ENCODE measurements at regions not wholly inside any gene's neighbourhood (a gene's known extent, or its start where the extent isn't known, plus 50 kb on each side); places are given as distances from the start of the nearest gene placed in this dataset.

DNA sequence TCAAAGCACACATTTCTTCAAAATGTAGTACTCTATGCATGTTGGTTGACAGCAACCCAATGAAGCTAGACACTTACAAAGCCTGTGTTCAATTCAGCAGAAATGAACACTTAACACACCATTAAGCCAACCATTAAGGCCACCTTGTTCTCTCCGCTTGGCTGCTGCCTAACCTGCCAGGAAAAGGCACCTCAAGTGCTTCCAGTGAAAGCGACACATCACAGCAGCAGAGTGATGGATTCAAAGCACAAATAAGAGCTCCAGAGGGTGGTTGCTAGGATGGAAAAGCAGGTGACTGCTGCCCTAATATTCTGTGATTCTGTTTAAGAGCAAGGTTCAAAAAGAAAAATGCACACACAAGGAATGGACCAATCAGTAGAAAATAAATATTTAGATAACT is 81.5 kb upstream of the GNAI1 start:
- TF ChIP-seq, protein P1, sequence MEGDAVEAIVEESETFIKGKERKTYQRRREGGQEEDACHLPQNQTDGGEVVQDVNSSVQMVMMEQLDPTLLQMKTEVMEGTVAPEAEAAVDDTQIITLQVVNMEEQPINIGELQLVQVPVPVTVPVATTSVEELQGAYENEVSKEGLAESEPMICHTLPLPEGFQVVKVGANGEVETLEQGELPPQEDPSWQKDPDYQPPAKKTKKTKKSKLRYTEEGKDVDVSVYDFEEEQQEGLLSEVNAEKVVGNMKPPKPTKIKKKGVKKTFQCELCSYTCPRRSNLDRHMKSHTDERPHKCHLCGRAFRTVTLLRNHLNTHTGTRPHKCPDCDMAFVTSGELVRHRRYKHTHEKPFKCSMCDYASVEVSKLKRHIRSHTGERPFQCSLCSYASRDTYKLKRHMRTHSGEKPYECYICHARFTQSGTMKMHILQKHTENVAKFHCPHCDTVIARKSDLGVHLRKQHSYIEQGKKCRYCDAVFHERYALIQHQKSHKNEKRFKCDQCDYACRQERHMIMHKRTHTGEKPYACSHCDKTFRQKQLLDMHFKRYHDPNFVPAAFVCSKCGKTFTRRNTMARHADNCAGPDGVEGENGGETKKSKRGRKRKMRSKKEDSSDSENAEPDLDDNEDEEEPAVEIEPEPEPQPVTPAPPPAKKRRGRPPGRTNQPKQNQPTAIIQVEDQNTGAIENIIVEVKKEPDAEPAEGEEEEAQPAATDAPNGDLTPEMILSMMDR (IDR thresholded peaks at IDR 0.05; ENCODE audit: poor library complexity), result no peak
- no peak for TF ChIP-seq EZH2 (IDR thresholded peaks at IDR 0.05; ENCODE audit: borderline replicate concordance)
- no peak for TF ChIP-seq EZH2phosphoT487 (IDR thresholded peaks at IDR 0.05; ENCODE audit: low read depth, severe bottlenecking, unreplicated experiment)

All from hepatocyte (in vitro differentiated cells).